Parathyroid adenoma (tissue), 2 donors: ENCODE measurements at regions not wholly inside any gene's neighbourhood (a gene's known extent, or its start where the extent isn't known, plus 50 kb on each side); places are given as distances from the start of the nearest gene placed in this dataset.

Source experiments
- H2AFZ ChIP-seq: fragments of 300-600 bp; sonication (generic); one replicate; pipeline ENCODE4 v1.7.0; 2017; ENCODE audit warnings: antibody characterized with exemption, mild to moderate bottlenecking
- H3K27ac ChIP-seq: fragments of 300-600 bp; sonication (generic); one replicate; pipeline ENCODE4 v1.7.0; 2017
- H3K27me3 ChIP-seq: fragments of 300-600 bp; sonication (generic); one replicate; pipeline ENCODE4 v1.7.0; 2017; ENCODE audit warnings: low read length; ENCODE audit not compliant: control insufficient read depth, insufficient read depth
- H3K36me3 ChIP-seq: fragments of 300-600 bp; sonication (generic); one replicate; pipeline ENCODE4 v1.7.0; 2017; ENCODE audit warnings: low read length; ENCODE audit not compliant: control insufficient read depth, insufficient read depth
- H3K4me1 ChIP-seq: fragments of 300-600 bp; sonication (generic); one replicate; pipeline ENCODE4 v1.7.0; 2017; ENCODE audit warnings: control low read depth
- H3K4me2 ChIP-seq: fragments of 300-600 bp; sonication (generic); one replicate; pipeline ENCODE4 v1.7.0; 2017; ENCODE audit warnings: low read length
- H3K4me3 ChIP-seq: fragments of 300-600 bp; sonication (generic); one replicate; pipeline ENCODE4 v1.7.0; 2017; ENCODE audit warnings: low read depth, low read length
- H3K79me2 ChIP-seq: fragments of 300-600 bp; sonication (generic); one replicate; pipeline ENCODE4 v1.7.0; 2017; ENCODE audit warnings: control low read depth
- H3K9ac ChIP-seq: fragments of 300-600 bp; sonication (generic); one replicate; pipeline ENCODE4 v1.7.0; 2017; ENCODE audit warnings: mild to moderate bottlenecking
- H3K9me3 ChIP-seq: fragments of 300-600 bp; sonication (generic); one replicate; pipeline ENCODE4 v1.7.0; 2017; ENCODE audit warnings: low read length; ENCODE audit not compliant: control insufficient read depth
- CTCF ChIP-seq: fragments of 300-600 bp; sonication (generic); IDR thresholded peaks from one replicate; pipeline ENCODE4 v1.7.0; 2017; ENCODE audit warnings: antibody characterized with exemption, mild to moderate bottlenecking
- donor health status: primary hyperparathyroidism.

DNA sequence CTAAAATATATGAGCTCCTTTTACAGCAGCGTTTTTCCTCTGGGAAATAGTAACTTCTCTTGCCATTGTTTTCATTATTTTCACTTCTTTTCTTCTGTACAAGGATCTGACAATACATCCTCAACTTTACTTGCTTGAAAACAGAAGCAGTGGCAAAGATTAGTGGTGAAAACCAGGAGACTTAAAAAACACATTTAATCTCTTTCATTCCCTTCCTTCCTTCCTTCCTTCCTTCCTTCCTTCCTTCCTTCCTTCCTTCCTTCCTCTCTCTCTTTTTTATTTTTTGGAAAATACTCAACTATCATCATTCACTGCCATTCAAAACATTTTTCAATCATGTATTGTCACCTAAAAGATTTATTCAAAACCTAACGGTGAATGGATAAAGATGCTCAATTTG lies 1411.4 kb downstream of the NCAM2 start:
- Histone ChIP-seq H3K79me2 (no peaks in the 10 kb centered on the region), H3K27ac (no peak overlapping the region), H3K4me2 (no peak overlapping the region), H3K9ac (no peak overlapping the region), H3K36me3 (no peaks in the 10 kb centered on the region), H3K4me3 (no peak overlapping the region), H3K9me3 (no peaks in the 10 kb centered on the region), H3K27me3 (no peaks in the 10 kb centered on the region), H3K4me1 (no peaks in the 10 kb centered on the region), H2AFZ (no peak overlapping the region)
- no peak for TF ChIP-seq CTCF

- H3K4me2 ChIP-seq, result no peak overlapping the region
Observed at GRCh38 chr21:22416555-22416954, 1418.3 kb downstream of the NCAM2 start.

GRCh38 chr21:22421416-22422180 lies 1423.4 kb downstream of the NCAM2 start:
- TF ChIP-seq CTCF, result no peak
- H3K27ac ChIP-seq, result no peak overlapping the region

More at GRCh38 chr21:22416555-22416954, 1418.3 kb downstream of the NCAM2 start:
- Histone ChIP-seq H2AFZ (no peak overlapping the region), H3K27me3 (no peaks in the 10 kb centered on the region), H3K36me3 (no peaks in the 10 kb centered on the region), H3K4me1 (no peaks in the 10 kb centered on the region), H3K4me3 (no peak overlapping the region), H3K79me2 (no peaks in the 10 kb centered on the region), H3K27ac (no peak overlapping the region), H3K9ac (no peak overlapping the region), H3K9me3 (no peaks in the 10 kb centered on the region)
- TF ChIP-seq CTCF, result no peak

GRCh38 chr21:22438428-22439086 lies 1440.3 kb downstream of the NCAM2 start:
- no peak overlapping the region for H3K27ac ChIP-seq
- no peaks in the 10 kb centered on the region for H3K9me3 ChIP-seq
- no peak for TF ChIP-seq CTCF
- H3K27me3 ChIP-seq, result no peaks in the 10 kb centered on the region
- no peaks in the 10 kb centered on the region for H3K79me2 ChIP-seq
- no peaks in the 10 kb centered on the region for H3K4me1 ChIP-seq
- H2AFZ ChIP-seq, result no peak overlapping the region
- no peak overlapping the region for H3K4me3 ChIP-seq
- no peak overlapping the region for H3K9ac ChIP-seq
- no peak overlapping the region for H3K4me2 ChIP-seq
- no peaks in the 10 kb centered on the region for H3K36me3 ChIP-seq

More at GRCh38 chr21:22421416-22422180, 1423.4 kb downstream of the NCAM2 start:
- H3K9me3 ChIP-seq, result no peaks in the 10 kb centered on the region
- no peak overlapping the region for H2AFZ ChIP-seq
- H3K4me3 ChIP-seq, result no peak overlapping the region
- no peaks in the 10 kb centered on the region for H3K36me3 ChIP-seq
- H3K27me3 ChIP-seq, result no peaks in the 10 kb centered on the region
- H3K4me2 ChIP-seq, result no peak overlapping the region
- no peaks in the 10 kb centered on the region for H3K79me2 ChIP-seq
- H3K9ac ChIP-seq, result no peak overlapping the region
- no peaks in the 10 kb centered on the region for H3K4me1 ChIP-seq
